ENCODE measurements at regions not wholly inside any gene's neighbourhood (a gene's known extent, or its start where the extent isn't known, plus 50 kb on each side); places are given as distances from the start of the nearest gene placed in this dataset.

GRCh38 chr7:132044247-132044646, 487.8 kb upstream of the PODXL start:
- intact Hi-C loops (cut with micrococcal nuclease) (loop anchor here (10.0 kb wide), 1 partner anchor 189 kb away; no protein-coding TSS in a partner anchor), in situ Hi-C loops (cut with MboI) (no loop called here)
- POLR2A ChIA-PET = no interaction called here
- H3K36me3 ChIP-seq (ENCODE audit: control insufficient read depth, insufficient read depth, low read length) = no peaks in the 10 kb centered on the region
- no peaks in the 10 kb centered on the region for H3K4me1 ChIP-seq (replicated peaks in 1 of 2; ENCODE audit: control insufficient read depth in 2 of 2, insufficient read depth in 2 of 2, low read length in 2 of 2)
- no peaks in the 10 kb centered on the region for H3K79me2 ChIP-seq (ENCODE audit: control insufficient read depth, insufficient read depth, low read length)
- WGBS (ENCODE audit: insufficient coverage, low coverage, missing lambda C conversion rate) = 0% methylated on average over 1 of the region's 1 CpG
- no peak for FAIRE-seq
- no peaks in the 10 kb centered on the region for H3K27me3 ChIP-seq (ENCODE audit: control insufficient read depth in 2 of 2, insufficient read depth in 2 of 2, low read length in 2 of 2)
- H3K9me3 ChIP-seq (replicated peaks; ENCODE audit: control insufficient read depth, insufficient read depth, low read depth, low read length) = no peaks in the 10 kb centered on the region
- no peaks in the 10 kb centered on the region for H4K20me1 ChIP-seq (replicated peaks; ENCODE audit: control insufficient read depth, insufficient read depth, low read length)
- no peak for TF ChIP-seq ZNF766 (CRISPR knock-in tag; conservative IDR thresholded peaks at IDR 0.05)
- TF ChIP-seq, protein P1, sequence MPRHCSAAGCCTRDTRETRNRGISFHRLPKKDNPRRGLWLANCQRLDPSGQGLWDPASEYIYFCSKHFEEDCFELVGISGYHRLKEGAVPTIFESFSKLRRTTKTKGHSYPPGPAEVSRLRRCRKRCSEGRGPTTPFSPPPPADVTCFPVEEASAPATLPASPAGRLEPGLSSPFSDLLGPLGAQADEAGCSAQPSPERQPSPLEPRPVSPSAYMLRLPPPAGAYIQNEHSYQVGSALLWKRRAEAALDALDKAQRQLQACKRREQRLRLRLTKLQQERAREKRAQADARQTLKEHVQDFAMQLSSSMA (CRISPR knock-in tag; IDR thresholded peaks at IDR 0.05) = no peak
- no peak for TF ChIP-seq ZNF75A (CRISPR knock-in tag; IDR thresholded peaks at IDR 0.05)
- TF ChIP-seq YY1 (IDR thresholded peaks at IDR 0.05; ENCODE audit: borderline replicate concordance in 1 of 3, control insufficient read depth in 1 of 3, extremely low read depth in 1 of 3, insufficient read depth in 3 of 3, insufficient read length in 1 of 3, insufficient replicate concordance in 2 of 3, low read depth in 1 of 3, low read length in 2 of 3) = no peak
- TF ChIP-seq ZNF592 (IDR thresholded peaks at IDR 0.05) = no peak
- no peak for TF ChIP-seq KLF16 (IDR thresholded peaks at IDR 0.05)
- TF ChIP-seq TARDBP (IDR thresholded peaks at IDR 0.05) = no peak
- TF ChIP-seq ZNF23 (CRISPR knock-in tag; IDR thresholded peaks at IDR 0.05) = no peak
- TF ChIP-seq, protein P2, sequence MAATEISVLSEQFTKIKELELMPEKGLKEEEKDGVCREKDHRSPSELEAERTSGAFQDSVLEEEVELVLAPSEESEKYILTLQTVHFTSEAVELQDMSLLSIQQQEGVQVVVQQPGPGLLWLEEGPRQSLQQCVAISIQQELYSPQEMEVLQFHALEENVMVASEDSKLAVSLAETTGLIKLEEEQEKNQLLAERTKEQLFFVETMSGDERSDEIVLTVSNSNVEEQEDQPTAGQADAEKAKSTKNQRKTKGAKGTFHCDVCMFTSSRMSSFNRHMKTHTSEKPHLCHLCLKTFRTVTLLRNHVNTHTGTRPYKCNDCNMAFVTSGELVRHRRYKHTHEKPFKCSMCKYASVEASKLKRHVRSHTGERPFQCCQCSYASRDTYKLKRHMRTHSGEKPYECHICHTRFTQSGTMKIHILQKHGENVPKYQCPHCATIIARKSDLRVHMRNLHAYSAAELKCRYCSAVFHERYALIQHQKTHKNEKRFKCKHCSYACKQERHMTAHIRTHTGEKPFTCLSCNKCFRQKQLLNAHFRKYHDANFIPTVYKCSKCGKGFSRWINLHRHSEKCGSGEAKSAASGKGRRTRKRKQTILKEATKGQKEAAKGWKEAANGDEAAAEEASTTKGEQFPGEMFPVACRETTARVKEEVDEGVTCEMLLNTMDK (IDR thresholded peaks at IDR 0.05; ENCODE audit: borderline replicate concordance, insufficient read depth, low read depth, low read length, poor library complexity, severe bottlenecking) = no peak
- no peak for TF ChIP-seq SMAD3 (CRISPR knock-in tag; conservative IDR thresholded peaks at IDR 0.05)
- TF ChIP-seq CHAMP1 (IDR thresholded peaks at IDR 0.05) = no peak
- no peak overlapping the region for H3K4me2 ChIP-seq (ENCODE audit: insufficient read depth, low read length)
- ATAC-seq = no peak
- H3K4me3 ChIP-seq = no peak overlapping the region
- no peaks in the 10 kb centered on the region for H3K9me1 ChIP-seq (ENCODE audit: control insufficient read depth, insufficient read depth, low read length)
- no peak overlapping the region for H3K27ac ChIP-seq (ENCODE audit: extremely low read depth, low read depth, low read length)
- no peak overlapping the region for H3K9ac ChIP-seq (ENCODE audit: insufficient read depth in 1 of 2, low read depth in 2 of 2, low read length in 2 of 2)
- no peak overlapping the region for H2AFZ ChIP-seq (ENCODE audit: low read depth, low read length)
- no TSS peak for BruUV-seq (replicated peaks)
- CTCF ChIA-PET (ENCODE audit: low intra/inter-chr PET ratio) = no interaction called here
- DNase-seq (ENCODE audit: extremely low read depth in 1 of 4, low spot score in 3 of 4) = no peak
